Right cardiac atrium (tissue), 5 donors: ENCODE measurements at regions not wholly inside any gene's neighbourhood (a gene's known extent, or its start where the extent isn't known, plus 50 kb on each side); places are given as distances from the start of the nearest gene placed in this dataset.

Experiments used
- ATAC-seq, 2 donors: fragments of 200-7000 bp; cut with Tn5 transposase; one replicate each; pipeline versions ENCODE4 v1.8.0 to v1.9.1; 2020; ENCODE audit warnings: moderate library complexity in 2 of 2, mild to moderate bottlenecking in 1 of 2
- DNase-seq, 3 donors: peaks; one replicate each; pipeline ENCODE4 v3.0.0-alpha.2; 2020
- H3K27ac ChIP-seq: one replicate; pipeline ENCODE4 v1.5.1; 2013; ENCODE audit warnings: mild to moderate bottlenecking, low read length, control low read depth, moderate library complexity
- H3K27me3 ChIP-seq: one replicate; pipeline ENCODE4 v1.6.1; 2013; ENCODE audit not compliant: control insufficient read depth, insufficient read depth
- H3K4me1 ChIP-seq: one replicate; pipeline ENCODE4 v1.6.1; 2013; ENCODE audit warnings: low read length; ENCODE audit not compliant: control insufficient read depth, insufficient read depth
- H3K4me3 ChIP-seq: one replicate; pipeline ENCODE4 v1.5.1; 2013; ENCODE audit warnings: low read length, control low read depth
- H3K9me3 ChIP-seq: one replicate; pipeline ENCODE4 v1.6.1; 2013; ENCODE audit warnings: low read length; ENCODE audit not compliant: control insufficient read depth
- WGBS: extraction: QIAGEN DNeasy Blood & Tissue Kit; methylation state at CpG from one replicate; pipeline ENCODE4 v1.1.7; 2013; 5-methylcytosine and 5-hydroxymethylcytosine counted together
- intact Hi-C, 4 donors: fragments of 100-400 bp; cut with DNase I; formaldehyde crosslinking; loops; one replicate each; pipeline versions ENCODE4 v1.11.0 to v1.14.0; 2022 to 2023
- donor health status: healthy with polysubstance abuse.
- donor health status: DM: no; HTN: yes; CAD: no.
- donor health status: DM: no; HTN: no; CAD: no.
- donor health status: DM: no; HTN: yes; CAD: no; lungs with severe emphysema.
- donor health status: DM: yes; HTN: yes; CAD: no.

DNA sequence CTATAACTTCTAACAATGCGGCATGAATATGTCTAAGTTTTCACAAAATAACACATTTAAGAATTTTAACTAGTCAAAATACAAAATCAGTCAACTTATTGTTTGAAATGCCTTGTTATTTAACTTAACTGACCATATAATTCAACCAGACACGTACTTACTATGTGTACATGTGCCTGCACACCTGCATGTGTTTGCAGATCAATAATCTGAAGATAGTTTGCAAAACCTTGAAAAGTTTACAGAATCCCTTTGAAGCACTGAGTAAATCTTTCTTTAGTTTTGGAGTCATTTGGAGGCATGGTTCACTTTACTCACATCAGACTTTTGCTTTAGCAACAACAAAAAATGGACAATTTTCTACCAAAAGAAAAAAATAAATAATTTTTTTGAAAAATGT lies 363.8 kb downstream of the PMP22 start:
- DNase-seq (no peak), ATAC-seq (no peak)

DNA sequence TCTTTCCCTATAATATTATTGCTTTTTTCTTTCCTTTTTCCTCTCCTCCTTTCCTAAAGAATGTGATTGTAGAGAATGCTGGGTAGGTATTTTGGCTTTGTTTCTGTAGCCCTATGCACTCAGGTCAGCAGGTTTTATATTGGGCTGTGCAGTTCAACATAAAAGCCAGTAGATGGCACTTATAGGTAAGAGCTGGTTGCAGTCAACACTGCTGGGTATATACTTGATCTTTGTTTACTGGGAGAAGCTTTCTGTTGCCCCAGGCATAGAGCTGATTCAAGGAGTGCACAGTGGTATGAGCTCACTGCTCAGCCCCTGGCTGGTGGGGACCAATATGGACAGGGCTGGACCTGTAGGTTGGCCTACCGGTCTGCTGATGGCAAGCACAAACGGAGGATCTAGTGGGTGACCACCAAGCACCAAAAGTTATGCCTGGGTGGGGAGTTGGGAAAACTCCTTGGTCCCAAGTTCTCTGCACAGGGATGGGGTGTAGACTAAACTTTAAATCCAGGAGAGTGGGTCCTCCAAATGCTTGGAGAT lies 378.9 kb downstream of the PMP22 start:
- no peaks in the 10 kb centered on the region for H3K27me3 ChIP-seq
- peaks cover 8% of the 10 kb centered on the region for H3K9me3 ChIP-seq
- ATAC-seq (no peak), DNase-seq (no peak)
- H3K4me1 ChIP-seq = no peaks in the 10 kb centered on the region
- intact Hi-C loops = no loop called here
- H3K27ac ChIP-seq = no peak overlapping the region
- WGBS = 94% methylated on average over 2 of the region's 2 CpGs
- no peak overlapping the region for H3K4me3 ChIP-seq

More for the DNA sequence above, 363.8 kb downstream of the PMP22 start:
- H3K4me1 ChIP-seq = no peaks in the 10 kb centered on the region
- no peaks in the 10 kb centered on the region for H3K9me3 ChIP-seq
- no peak overlapping the region for H3K4me3 ChIP-seq
- 89% methylated on average over 2 of the region's 2 CpGs for WGBS
- H3K27ac ChIP-seq = no peak overlapping the region
- no peaks in the 10 kb centered on the region for H3K27me3 ChIP-seq
- intact Hi-C loops = no loop called here

DNA sequence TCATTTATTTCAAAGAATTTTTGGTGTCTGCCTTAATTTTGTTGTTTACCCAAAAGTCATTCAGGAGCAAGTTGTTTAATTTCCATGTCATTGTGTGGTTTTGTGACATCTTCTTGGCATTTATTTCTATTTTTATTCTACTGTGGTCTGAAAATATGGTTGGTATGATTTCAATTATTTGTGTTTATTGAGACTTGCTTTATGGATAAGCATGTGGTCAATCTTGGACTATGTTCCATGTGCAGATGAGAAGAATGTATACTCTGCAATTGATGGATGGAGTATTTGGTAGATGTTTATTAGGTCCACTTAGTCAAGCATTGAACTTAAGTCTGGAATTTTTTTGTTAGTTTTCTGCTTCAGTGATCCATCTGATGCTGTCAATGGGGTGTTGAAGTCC lies 383.0 kb downstream of the PMP22 start:
- Histone ChIP-seq H3K4me3 (no peak overlapping the region), H3K27ac (no peak overlapping the region), H3K9me3 (peaks cover 8% of the 10 kb centered on the region), H3K27me3 (no peaks in the 10 kb centered on the region), H3K4me1 (no peaks in the 10 kb centered on the region)
- intact Hi-C loops = no loop called here
- no peak for ATAC-seq
- no peak for DNase-seq

DNA sequence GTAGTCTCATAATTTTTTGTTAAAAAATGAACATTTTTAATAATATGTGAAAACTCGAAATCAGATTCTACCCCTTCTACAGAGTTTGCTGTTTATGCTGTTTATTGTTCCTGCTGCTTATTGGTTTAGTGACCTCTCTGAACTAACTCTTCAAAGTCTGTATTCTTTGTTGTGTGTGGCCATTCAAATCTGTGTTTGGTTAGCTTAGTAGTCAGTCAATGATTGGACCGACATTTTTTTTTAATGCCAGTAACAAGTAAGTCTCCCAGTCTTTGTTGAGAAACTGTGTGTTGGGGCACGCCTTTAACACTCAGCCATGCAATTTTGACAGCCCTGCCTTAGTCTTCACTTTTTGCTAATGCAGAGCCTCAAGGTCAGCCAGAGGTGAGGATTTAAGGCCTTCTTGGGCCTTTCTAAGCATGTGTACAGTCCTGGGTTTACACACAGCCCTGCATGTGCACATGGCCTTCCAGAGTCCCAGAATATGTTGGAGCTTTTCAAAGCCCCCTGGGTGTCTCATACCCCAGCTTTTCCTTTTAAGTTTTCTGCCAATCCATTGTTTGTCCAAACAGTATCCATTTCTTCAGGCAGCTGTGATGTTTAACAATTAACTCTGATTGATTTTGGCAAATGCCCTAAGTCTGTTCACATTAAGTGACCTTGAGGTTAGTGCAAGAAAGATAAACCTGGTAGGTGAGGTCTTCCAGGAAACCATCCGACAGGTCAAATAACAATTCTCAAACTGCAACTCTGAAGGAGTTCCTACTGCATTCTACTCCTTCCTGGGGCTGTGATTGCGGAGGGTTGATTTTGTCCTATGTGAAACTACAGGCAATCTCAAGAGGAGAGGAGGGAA lies 389.3 kb downstream of the PMP22 start:
- 85% methylated on average over 5 of the region's 5 CpGs for whole genome bisulfite sequencing
- DNase-seq (no peak), ATAC-seq (no peak)
- H3K9me3 ChIP-seq = no peaks in the 10 kb centered on the region
- no peak overlapping the region for H3K4me3 ChIP-seq
- no peaks in the 10 kb centered on the region for H3K27me3 ChIP-seq
- H3K4me1 ChIP-seq = no peaks in the 10 kb centered on the region
- intact Hi-C loops = no loop called here
- H3K27ac ChIP-seq = no peak overlapping the region

DNA sequence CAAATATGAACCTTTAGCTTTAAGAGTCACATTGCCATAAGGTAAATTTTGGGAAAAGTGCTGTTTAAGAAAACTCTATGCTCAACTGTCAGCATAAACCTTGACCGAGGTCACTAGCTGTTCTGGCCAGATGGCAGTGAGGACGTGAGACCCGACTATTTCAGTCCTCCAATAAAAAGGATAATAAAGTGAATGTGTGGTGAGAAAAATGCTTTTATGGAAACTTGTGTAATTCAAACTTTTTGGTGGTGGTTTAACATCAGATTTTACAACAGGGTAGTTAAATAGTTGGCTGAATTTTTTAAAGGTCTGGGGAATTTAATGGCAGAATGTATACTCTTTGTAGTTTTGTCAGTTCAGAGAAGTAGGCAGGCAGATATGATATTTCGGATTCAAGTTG lies 391.1 kb downstream of the PMP22 start:
- DNase-seq (no peak), ATAC-seq (no peak)
- Histone ChIP-seq H3K27ac (no peak overlapping the region), H3K4me3 (no peak overlapping the region), H3K4me1 (no peaks in the 10 kb centered on the region), H3K9me3 (no peaks in the 10 kb centered on the region), H3K27me3 (no peaks in the 10 kb centered on the region)
- WGBS = 83% methylated on average over 4 of the region's 4 CpGs
- intact Hi-C loops = no loop called here

DNA sequence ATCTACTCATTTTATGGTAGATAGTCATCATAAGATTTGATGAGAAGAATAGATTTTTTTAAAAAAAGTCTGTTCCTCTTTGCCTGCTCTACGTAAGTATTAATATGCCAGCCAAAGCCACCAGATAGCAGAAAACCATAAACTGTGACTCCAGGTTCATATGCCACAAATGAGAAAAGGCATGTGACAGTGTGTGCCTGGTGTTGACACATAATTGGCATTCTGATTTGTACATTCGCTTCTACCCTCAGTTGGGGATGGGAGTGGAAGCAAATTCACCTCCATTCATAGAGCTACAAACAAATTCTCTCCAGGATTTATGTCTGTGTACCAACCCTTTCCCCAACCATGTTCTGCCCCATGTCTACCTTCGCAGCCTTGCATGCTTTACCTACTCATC lies 391.6 kb downstream of the PMP22 start:
- ATAC-seq = no peak
- no peak overlapping the region for H3K27ac ChIP-seq
- 80% methylated on average over 3 of the region's 3 CpGs for WGBS
- H3K9me3 ChIP-seq = no peaks in the 10 kb centered on the region
- no peak overlapping the region for H3K4me3 ChIP-seq
- H3K27me3 ChIP-seq = no peaks in the 10 kb centered on the region
- no peaks in the 10 kb centered on the region for H3K4me1 ChIP-seq
- no peak for DNase-seq
- intact Hi-C loops = no loop called here

DNA sequence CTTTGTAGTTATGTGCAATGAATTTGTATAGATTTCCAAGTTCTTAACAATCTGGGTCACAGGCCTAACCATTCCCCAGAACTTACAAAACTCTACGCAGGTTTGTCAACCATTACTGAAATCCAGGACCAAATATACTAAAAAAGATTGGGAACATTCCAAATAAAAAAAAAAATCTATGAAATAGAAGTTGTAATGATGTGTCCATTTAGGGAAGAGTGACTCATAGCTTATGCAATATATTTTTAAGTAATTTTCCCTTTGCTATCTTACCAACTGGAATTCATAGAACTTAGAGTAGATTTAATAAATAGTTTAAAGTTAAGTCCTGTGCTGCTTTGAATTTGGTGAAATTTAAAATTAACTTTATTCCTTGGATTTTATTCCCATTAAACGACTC lies 393.2 kb downstream of the PMP22 start:
- DNase-seq = no peak
- no peak for ATAC-seq
- 73% methylated on average over 2 of the region's 2 CpGs for WGBS

DNA sequence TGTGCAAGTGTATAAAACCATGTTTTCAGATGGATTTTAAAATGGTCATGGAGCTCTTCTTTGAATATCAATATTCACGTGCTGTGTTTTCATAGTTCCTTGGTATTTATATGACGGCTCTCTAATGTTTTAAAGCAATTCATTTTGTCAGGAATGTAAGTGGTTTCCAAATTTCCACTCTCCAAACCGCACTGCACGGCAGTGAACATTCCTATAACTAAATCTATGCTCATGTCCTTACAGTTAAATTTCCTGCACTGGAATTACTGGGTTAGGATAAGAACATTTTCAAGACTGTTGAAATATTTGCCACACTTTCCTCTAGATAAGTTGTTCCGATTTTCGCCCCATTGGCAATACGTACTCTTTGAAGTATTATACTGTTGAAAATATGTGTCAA lies 398.9 kb downstream of the PMP22 start:
- no peaks in the 10 kb centered on the region for H3K9me3 ChIP-seq
- 86% methylated on average over 7 of the region's 7 CpGs for WGBS
- ATAC-seq (no peak), DNase-seq (no peak)
- no peaks in the 10 kb centered on the region for H3K27me3 ChIP-seq
- no peak overlapping the region for H3K4me3 ChIP-seq
- H3K27ac ChIP-seq = no peak overlapping the region
- H3K4me1 ChIP-seq = no peaks in the 10 kb centered on the region
- intact Hi-C loops = no loop called here

More for the DNA sequence above, 393.2 kb downstream of the PMP22 start:
- Histone ChIP-seq H3K4me3 (no peak overlapping the region), H3K27me3 (no peaks in the 10 kb centered on the region), H3K27ac (no peak overlapping the region), H3K4me1 (no peaks in the 10 kb centered on the region), H3K9me3 (no peaks in the 10 kb centered on the region)
- intact Hi-C loops = no loop called here

DNA sequence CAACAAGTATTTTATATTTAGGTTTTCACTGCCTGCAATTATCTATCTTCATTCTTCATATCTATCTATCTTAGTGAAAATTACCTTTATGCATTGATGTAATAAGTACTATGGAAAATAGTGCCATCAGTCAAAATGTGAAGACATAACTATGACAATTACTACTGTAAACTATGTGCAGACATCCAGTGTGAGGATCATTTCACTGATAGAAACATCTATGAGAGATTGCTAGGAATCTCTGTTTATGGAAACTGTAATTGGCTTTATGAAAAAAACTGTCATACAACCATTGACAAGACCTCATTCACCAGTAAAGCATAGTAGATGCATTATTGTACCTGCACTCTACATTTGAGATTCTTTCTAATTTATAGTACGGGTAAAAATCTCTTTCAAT lies 401.0 kb downstream of the PMP22 start:
- 0% methylated on average over 1 of the region's 1 CpG for WGBS
- Histone ChIP-seq H3K4me3 (no peak overlapping the region), H3K4me1 (no peaks in the 10 kb centered on the region), H3K27me3 (no peaks in the 10 kb centered on the region), H3K27ac (no peak overlapping the region), H3K9me3 (peaks cover 2% of the 10 kb centered on the region)
- intact Hi-C loops = no loop called here
- DNase-seq (no peak), ATAC-seq (no peak)

DNA sequence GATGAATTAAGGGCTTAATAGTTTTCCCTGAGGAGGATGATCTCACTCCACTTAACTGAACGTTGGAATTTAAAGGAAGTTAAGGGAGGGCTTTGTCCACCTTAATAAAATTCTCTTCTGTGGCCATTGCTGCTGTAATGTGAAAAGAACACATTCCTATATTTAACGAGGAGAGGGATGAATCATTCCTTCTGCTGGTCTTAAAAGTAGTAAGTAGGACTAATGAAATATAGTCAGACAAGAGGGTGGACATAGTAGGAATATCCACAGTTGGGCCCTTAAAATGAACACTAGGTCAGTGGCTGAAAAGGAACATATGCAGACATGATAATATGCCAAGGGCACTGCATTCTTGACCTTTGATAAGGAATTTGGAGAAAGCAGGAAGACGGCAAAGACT lies 405.6 kb downstream of the PMP22 start:
- Histone ChIP-seq H3K9me3 (peaks cover 2% of the 10 kb centered on the region), H3K4me1 (no peaks in the 10 kb centered on the region), H3K27me3 (no peaks in the 10 kb centered on the region), H3K4me3 (no peak overlapping the region), H3K27ac (no peak overlapping the region)
- intact Hi-C loops = no loop called here
- WGBS = 24% methylated on average over 3 of the region's 3 CpGs
- ATAC-seq = no peak
- no peak for DNase-seq

DNA sequence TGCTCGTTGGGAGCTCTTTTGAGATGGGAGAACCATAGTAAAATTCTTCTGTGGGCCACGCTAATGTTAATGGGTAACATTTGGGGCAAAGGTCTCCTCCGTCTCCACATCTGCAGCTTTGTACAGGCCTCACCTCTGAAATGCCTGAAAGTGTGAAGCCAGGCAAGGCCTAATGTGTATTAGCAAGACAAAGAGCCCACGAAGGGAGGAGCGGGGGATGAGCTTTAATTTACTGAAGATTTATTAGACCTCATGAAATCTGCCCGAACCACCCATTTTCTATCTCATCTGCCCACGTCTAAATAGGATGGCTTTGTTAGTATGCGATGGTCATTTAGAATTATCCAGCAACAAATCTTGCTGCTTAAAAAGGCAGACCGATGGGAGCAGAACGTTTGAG lies 408.9 kb downstream of the PMP22 start:
- no peak for DNase-seq
- intact Hi-C loops = no loop called here
- no peaks in the 10 kb centered on the region for H3K27me3 ChIP-seq
- H3K4me1 ChIP-seq = no peaks in the 10 kb centered on the region
- no peak overlapping the region for H3K4me3 ChIP-seq
- ATAC-seq = no peak
- 74% methylated on average over 10 of the region's 10 CpGs for WGBS
- peaks cover 1% of the 10 kb centered on the region for H3K9me3 ChIP-seq
- H3K27ac ChIP-seq = no peak overlapping the region

DNA sequence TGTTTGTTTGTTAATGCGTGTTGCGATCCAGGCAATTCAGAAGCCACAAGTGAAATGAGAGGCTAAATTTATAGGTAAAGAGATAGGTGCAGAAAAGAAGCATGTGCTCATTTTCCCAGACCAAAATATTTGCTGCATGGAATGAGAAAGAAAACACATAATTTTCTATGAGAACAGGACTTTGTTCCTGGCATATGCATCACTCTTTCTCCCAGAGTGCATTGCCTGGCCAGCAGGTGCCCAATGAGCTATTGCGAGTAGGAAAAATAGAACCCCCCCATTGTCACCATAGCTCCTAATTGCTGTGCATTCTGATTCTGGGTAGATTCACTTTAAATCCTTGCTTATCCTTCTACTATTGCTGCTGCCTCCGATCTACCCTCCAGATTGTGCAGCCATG lies 410.4 kb downstream of the PMP22 start:
- intact Hi-C loops = no loop called here
- Histone ChIP-seq H3K27me3 (no peaks in the 10 kb centered on the region), H3K27ac (no peak overlapping the region), H3K4me1 (no peaks in the 10 kb centered on the region), H3K4me3 (no peak overlapping the region), H3K9me3 (no peaks in the 10 kb centered on the region)
- WGBS = 91% methylated on average over 4 of the region's 4 CpGs
- no peak for ATAC-seq
- DNase-seq = no peak
